GM18520 (cell line): ENCODE measurements at regions not wholly inside any gene's neighbourhood (a gene's known extent, or its start where the extent isn't known, plus 50 kb on each side); places are given as distances from the start of the nearest gene placed in this dataset.

ENCODE experiments used
- ATAC-seq: cut with Tn5 transposase; IDR thresholded peaks from one replicate; pipeline ENCODE4 v1.9.1; 2021; ENCODE audit not compliant: unreplicated experiment

DNA sequence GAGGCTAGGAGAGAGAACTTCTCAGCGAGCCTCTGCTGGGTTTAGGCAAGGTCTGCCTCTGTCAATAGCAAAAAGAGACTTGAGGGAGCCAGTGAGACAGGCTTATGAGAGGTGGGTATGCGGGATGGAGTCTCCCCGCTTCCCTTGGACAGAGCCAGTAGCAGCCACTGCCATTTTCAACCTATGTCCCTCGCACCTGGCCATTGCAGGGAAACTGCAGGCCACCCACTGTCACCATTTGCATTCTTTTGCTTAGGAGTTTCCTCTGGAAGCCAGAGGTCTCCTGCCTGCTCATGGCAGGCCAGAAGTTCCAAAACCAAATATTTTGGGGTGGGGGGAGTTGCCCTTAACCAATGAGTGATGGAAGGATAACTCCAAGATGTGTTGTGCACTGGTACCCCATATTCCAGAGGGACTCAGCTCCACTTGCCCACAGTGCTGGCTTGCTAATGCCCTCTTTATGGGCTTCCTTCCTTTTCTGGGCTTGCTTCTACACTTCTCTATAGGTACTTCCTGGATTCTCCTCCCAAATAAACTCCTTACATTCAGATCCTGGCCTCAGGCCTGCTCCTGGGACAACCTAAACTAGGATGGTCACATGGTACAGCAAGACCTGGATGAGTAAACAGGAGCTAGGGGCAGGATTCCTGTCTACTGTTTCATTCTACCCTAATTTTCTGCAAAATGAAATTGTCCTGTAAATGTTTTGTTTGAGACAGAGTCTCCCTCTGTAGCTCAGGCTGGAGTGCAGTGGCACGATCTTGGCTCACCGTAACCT is 108.9 kb upstream of the PROK2 start:
- no peak for ATAC-seq

DNA sequence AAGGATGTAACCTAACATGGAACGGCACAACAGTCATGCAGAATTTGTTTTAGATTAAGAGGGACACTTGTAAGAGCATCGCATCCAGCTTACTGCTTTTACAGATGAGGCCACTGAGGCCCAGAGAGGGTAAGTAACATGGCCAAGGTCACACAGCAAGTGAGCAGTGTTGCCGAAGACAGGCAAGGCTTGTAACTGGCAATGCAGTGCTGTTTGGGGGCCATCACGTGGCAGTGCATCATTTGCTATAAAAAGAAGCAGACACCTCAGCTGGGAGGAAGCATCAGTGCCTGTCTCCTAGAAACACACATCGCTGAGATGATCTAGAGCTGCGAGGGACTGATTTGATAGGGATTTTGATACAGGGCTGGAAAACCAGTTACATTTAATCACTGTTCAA is 108.2 kb upstream of the PROK2 start:
- ATAC-seq: no peak

DNA sequence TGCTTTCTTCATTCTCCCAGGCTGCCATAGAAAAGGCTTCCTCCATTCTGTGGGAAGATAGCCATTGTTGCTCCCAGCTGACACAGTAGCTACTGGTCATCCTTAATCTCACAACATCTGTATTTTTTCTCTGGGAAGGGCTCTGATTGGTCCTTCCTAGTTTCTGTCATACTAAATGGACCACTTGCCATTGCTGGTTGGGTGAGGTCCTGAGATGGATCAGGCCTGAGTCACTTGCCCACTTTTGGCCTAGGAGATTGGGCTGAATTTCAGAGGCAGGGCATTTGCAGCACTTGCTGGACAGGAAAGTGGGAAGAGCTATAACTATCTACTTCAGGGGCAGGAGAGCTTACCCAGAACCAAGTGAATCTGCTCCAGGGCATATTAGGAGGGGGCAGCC is 106.5 kb upstream of the PROK2 start:
- no peak for ATAC-seq

DNA sequence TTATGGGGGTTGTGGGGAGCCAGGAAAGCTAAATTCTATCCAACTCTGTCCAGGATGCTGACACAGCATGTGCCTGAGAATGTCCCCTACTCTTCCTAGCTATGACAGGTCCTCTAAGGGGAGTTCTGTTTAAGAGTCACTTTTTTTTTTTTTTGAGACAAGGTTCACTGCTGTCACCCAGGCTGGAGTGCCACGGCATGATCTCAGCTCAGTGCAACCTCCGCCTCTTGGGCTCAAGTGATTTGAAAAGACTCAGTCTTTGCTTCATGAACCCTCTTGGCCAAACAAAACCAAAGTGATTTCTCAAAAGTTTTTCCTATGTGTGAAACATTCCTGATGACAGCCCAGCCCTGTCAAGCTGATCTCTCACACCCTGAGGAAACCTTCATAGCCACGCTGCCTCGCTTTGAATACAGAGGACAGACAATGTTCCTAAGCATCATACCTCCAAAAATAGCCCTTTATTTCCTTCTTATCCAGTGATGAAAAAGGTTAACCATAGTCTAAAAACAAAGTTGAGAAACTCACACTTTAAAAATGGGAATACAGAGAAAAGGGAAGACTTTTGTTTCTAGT is 105.5 kb upstream of the PROK2 start:
- no peak for ATAC-seq

DNA sequence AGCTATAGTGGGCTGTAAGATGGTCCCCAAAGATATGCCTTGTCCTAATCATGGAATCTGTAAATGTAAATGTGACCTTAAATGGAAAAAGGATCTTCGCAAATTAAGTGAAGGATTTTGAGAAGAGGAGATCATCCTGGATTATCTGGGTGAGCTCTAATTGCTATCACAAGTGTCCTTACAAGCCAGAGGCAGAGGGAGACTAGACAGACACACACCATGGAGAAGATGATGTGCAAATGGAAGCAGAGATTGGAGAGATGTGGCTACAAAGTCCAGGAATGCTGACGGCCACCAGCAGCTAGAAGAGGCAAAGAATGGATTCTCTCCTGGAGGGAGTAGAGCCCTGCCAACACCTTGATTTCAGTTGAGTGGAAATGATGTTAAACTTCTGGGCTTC is 102.3 kb upstream of the PROK2 start:
- ATAC-seq: no peak

DNA sequence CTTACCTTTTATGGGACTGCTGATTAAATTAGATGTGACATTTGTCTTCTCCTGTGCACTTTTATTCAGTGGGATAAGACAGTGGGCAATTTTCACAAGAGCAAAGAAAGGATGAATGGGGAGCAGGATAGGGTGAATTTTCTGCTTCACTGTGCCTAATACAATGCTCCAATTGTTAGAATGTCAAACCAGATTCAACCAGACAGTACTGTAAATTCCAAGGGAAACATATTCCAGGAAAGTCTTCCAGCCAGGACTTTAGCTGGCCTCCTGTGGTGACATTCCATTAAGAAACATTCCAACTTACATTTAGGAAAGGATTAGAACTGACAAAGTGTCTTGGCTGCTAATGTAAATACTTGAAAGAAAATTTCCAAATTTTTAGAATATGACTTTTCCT is 100.1 kb upstream of the PROK2 start:
- no peak for ATAC-seq

DNA sequence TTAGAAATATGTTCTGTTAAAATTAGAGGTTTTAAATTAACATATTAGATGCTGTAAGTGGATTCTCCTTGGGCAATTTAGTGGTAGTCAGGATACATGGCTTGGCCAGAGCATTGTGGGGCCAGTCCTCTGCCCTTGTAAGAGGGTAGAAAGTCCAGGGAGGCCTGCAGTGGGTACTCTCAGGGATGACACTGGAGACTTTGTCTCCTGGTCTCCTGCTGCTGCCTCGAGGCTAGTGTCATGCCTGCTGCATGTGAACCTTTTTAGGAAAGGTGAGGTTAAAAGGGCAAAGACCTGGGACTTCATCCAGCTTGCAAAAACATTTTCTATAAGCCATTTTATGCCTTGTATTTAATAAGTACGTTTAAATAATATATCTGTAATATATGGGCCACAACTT is 96.8 kb upstream of the PROK2 start:
- no peak for ATAC-seq

DNA sequence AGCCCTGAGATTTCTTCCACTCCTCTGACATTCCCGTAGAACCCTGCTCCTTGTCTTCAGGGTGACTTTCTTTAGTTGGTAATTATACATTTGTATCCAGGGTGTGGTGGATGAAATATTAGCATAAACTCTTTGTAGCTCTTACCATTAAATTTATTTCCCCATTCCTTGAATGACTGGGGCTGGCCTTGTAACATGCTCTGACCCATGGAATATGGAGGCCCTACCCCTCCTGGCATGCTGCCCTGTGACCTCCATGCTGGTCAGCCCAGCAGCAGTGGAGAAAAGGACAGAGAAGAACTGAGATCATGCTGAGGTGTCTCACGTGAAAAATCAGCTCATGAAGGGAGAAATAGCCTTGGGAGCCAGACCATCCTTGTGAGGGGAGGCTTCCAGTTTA is 96.1 kb upstream of the PROK2 start:
- no peak for ATAC-seq

DNA sequence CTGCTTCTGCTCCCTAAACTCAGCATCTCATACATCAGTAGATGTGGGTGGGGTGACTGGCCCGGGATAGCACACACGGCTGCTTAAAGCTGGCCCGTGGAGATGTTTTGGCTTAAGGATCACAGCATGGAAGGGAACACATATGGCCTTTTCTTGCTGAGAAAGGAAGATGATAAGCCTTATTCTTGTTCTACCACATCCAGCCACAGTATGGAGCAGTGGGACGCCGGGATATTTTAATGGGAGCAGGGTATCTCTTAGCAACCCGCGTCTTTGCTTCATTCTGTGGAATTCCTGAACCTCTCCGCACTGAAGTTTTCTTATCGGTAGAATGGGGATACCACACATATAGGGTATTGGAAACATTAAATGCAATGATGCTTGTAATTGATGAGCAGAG is 94.1 kb upstream of the PROK2 start:
- no peak for ATAC-seq

DNA sequence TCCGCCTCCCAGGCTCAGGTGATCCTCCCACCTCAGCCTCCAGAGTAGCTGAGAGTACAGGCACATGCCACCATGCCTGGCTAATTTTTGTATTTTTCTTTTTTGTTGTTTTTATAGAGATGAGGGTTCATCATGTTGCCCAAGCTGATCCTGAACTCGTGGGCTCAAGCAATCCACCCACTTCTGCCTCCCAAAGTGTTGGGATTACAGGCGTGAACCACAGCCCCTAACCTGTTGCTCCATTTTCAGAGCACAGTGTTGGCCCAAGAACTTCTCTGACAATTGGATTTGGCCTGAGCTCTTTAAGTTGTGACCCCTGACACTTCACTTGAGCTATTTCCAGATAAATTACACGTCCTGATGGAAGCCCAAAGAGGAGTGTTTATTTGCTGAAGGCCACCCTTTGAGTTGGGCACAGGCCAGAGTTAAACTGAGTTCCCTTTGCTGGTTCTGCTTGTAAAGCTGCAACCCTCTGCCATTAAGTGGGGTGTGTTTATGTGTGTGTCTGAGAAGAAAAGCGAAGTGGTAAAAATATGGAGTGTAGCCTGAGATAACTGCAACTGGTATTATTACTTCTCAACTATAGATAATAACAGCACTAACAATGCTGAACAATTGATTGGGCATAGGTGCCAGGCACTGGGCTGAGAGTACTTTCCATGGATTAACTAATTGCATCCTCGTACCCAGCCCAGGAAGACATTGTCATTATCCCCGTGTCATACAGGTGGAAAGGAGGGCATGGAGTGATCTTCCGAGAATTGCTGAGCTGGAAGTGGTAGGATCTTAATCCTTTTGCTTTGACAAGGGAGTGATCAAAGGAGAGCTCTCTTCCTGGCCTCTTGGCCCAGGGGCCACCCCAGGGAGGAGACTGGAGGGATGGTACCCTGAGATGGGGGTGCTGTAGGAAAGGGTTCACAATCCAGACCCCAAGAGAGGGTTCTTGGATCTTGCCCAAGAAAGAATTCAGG is 91.5 kb upstream of the PROK2 start:
- no peak for ATAC-seq

DNA sequence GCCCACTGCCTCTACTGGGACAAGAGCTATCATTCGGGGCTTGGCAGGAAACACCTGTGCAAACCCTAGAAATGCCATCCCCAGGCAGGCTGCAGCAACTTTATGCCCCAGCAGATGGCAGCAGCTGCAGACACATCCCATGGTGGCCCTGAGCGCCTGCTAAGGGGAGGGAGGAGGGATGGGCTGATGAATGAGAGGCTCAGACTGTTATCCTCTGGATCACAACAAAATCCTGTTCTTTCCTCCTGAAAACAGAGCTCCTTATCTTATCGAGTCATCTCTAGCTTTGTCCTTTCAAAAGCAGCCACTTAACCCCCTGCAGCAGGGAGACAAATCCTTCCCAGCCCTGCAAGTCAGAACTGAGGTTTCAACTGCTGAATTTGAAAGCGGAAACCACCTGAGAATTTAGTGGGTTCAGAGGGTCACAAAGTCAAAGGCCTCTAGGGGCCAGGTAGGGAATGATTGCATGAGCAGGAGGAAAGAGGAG is 90.6 kb upstream of the PROK2 start:
- ATAC-seq: peak; percentile 68

DNA sequence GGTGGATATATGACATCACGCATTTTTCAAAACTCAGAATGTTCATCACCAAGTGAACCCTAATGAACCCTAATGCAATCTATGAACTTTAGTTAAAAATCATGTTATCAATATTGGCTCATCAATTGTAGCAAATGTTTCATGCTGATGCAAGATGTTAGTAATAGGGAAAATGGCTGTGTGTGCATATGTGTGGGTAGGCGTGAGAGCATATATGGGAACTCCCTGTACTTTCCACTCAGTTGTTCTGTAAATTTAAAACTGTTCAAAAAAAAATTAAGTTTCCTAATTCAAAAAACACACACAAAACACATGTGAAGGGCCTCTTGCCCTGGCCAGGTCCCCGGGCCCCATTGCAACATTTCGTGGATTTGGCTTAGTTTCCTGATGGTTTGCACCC is 89.7 kb upstream of the PROK2 start:
- ATAC-seq: no peak

DNA sequence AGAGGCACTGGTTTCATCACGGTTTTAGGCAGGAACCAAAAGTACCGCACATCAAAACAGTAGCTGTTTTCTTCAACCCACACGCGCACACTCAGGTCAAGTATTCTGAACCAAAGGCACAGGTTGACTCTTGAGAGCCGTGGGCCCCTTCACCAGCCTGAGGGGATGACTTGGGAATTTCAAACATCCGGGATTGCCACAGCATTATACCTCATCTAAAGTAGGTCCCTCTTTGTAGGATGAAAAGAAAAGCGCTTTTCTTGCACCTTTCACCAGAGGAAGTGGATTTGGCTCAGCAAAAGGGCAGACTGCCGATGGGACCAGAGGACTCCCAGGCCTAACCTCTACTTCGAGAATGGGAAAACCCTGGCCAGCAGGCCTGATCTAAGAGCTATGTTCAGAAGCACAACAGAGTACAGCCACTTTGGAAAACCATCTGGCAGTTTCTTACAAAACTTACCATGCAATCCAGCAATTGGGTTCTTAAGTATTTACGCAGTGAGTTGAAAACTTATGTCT is 88.2 kb upstream of the PROK2 start:
- no peak for ATAC-seq

DNA sequence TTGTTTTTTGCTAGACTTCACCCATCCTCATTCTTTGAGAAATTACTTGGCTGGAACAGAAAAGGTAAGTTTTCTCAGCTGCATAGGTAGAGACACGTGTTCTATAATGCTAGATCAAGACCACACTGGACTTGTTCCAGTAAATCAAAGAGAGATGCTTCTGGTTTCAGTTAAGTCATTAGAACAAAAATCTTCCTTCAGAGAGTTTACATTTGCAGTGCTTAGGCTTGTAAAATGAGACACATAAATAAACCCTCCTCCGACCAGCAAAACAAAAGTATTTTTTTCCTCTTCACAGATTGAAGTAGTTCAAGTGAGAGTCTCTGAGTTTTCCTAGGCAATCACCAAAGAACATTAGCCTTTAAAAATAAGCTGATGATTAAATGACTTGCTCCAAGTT is 87.3 kb upstream of the PROK2 start:
- no peak for ATAC-seq

DNA sequence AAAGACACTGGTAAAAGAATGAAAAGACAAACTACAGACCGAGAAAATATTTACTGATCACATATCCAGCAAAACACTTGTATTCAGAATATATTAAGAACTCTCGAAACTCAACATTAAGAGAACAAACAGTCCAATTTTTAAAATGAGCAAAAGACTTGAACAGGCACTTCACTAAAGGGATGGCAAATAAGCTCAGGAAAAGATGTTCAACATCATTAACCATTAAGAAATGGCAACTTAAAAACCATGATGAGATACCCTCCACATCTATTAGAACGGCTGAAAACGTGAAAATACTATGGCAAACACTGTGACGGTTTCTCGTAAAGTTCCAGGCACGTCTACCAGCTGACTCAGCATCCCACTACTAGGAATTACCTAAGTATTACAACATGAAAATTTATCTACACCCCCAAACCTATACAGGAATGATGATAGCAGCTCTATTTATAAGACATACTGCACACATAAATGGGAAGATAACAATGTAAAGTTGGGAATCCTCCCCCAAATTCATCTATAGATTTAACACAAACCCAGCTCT is 86.1 kb upstream of the PROK2 start:
- no peak for ATAC-seq

DNA sequence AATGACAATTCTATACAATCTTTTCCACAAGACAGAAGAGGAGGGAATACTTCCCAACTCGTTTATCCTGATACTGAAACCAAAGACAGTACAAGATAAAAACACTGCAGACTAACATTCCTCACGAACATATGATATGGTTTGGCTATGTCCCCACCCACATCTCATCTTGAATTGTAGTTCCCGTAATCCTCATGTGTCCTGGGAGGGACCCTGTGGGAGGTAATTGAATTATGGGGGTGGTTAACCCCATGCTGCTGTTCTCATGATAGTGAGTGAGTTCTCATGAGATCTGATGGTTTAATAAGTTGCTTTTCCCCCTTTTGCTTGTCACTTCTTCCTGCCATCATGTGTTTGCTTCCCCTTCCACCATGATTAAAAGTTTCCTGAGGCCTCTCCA is 83.9 kb upstream of the PROK2 start:
- ATAC-seq: no peak

DNA sequence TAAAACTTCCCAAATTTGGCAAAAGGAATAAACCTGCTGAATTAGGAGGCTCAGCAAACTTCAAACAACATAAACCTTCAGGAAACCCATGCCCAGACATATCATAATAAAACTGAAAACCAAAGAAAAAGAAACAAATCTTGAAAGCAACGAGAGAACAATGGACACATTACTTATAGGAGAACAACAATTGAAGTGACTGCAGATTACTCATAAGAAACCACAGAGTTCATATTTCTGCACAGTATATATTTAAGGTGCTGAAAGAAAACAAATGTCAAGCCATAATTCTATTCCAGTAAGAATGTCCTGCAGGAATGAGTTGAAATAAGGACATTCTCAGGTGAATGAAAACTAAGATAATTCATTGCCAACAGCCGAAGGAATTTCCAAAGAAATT is 80.8 kb upstream of the PROK2 start:
- no peak for ATAC-seq

DNA sequence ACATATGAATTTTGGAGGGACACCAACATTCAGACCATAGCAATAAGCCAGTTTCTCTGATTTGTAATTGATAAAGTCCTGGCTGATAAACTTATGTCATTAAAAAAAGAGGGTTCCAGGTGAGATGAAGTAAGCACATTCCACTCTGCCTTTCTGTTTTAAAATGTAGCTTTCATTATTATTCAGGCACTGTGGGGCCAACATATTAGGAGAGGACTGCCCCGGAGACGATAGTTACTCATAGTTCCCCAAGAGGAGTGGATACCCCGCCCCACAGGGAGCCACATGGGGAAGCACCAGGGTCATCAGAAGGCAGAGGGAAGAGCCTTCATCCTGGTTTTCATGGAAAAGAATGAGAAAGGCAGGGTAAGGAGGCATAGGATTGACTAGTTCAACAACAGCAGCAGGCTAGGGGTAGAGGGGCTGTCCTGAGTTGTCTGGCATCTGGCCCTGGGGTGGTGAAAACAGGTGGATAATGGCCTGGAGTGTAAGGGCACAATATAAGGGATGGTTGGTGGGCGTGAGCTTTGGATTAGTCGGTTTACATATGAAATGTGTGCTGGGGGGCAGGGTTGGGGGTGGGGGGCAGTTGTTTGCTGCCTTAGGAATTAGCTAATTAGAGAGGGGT is 78.7 kb upstream of the PROK2 start:
- ATAC-seq: no peak

DNA sequence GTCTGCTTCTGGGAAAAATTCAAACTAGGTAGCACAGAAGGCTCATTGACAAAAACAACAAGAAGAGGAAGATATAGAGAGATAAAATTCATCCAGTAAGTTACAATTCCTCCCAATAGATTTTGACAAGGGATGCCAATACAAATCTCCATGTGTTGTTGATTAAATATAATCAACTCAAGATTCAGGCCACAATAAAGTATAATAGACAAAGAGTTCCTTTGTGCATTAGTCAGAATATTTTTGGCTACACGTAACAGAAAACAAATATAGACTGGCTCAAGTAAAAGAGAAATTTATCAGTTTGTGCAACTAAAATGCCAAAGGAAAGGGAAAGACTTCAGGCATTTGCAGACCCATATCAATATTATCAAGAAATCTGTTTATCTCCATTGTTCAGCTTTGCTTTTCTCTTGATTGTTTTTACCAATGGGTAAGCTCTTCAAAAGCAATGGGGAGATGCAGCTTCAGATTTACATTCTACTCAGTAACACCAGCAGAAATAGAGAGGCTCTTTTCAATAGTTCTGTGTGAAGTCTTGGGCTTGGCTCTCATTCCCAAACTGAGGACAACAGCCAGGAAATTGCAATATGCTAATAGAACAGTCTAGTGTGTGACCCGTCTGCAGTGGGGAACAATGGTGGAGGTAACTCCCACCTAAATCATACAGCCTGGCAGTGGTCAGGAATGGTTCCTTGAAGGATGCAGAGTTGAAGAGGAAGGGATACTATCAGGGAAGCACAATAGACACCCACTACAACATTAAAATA is 77.6 kb upstream of the PROK2 start:
- no peak for ATAC-seq

DNA sequence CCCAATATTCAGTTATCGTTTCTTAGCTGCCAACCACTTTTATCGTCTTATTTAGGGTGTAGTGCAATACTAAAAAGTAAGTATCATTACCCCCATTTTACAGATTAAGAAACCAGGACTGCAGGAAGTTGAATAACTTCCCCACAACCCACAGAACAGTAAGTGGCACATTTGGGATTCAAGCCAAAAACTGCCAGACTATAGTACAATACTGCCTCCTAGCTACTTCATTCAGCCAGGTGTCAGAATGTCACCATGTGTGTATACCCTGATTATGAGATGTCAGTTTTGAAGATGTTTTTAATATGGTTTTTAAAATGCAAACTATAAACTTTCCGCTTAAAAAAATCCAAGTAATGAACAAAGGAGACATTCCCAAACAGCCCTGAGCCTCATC is 74.2 kb upstream of the PROK2 start:
- ATAC-seq: no peak
